Right cardiac atrium (tissue), 5 donors: ENCODE measurements at regions not wholly inside any gene's neighbourhood (a gene's known extent, or its start where the extent isn't known, plus 50 kb on each side); places are given as distances from the start of the nearest gene placed in this dataset.

ENCODE experiments used
- ATAC-seq, 2 donors: fragments of 200-7000 bp; cut with Tn5 transposase; one replicate each; pipeline versions ENCODE4 v1.8.0 to v1.9.1; 2020; ENCODE audit warnings: moderate library complexity in 2 of 2, mild to moderate bottlenecking in 1 of 2
- DNase-seq, 3 donors: peaks; one replicate each; pipeline ENCODE4 v3.0.0-alpha.2; 2020
- H3K27ac ChIP-seq: one replicate; pipeline ENCODE4 v1.5.1; 2013; ENCODE audit warnings: mild to moderate bottlenecking, low read length, control low read depth, moderate library complexity
- H3K27me3 ChIP-seq: one replicate; pipeline ENCODE4 v1.6.1; 2013; ENCODE audit not compliant: control insufficient read depth, insufficient read depth
- H3K4me1 ChIP-seq: one replicate; pipeline ENCODE4 v1.6.1; 2013; ENCODE audit warnings: low read length; ENCODE audit not compliant: control insufficient read depth, insufficient read depth
- H3K4me3 ChIP-seq: one replicate; pipeline ENCODE4 v1.5.1; 2013; ENCODE audit warnings: low read length, control low read depth
- H3K9me3 ChIP-seq: one replicate; pipeline ENCODE4 v1.6.1; 2013; ENCODE audit warnings: low read length; ENCODE audit not compliant: control insufficient read depth
- WGBS: extraction: QIAGEN DNeasy Blood & Tissue Kit; methylation state at CpG from one replicate; pipeline ENCODE4 v1.1.7; 2013; 5-methylcytosine and 5-hydroxymethylcytosine counted together
- intact Hi-C, 4 donors: fragments of 100-400 bp; cut with DNase I; formaldehyde crosslinking; loops; one replicate each; pipeline versions ENCODE4 v1.11.0 to v1.14.0; 2022 to 2023
- donor health status: healthy with polysubstance abuse.
- donor health status: DM: no; HTN: yes; CAD: no.
- donor health status: DM: no; HTN: no; CAD: no.
- donor health status: DM: no; HTN: yes; CAD: no; lungs with severe emphysema.
- donor health status: DM: yes; HTN: yes; CAD: no.

DNA sequence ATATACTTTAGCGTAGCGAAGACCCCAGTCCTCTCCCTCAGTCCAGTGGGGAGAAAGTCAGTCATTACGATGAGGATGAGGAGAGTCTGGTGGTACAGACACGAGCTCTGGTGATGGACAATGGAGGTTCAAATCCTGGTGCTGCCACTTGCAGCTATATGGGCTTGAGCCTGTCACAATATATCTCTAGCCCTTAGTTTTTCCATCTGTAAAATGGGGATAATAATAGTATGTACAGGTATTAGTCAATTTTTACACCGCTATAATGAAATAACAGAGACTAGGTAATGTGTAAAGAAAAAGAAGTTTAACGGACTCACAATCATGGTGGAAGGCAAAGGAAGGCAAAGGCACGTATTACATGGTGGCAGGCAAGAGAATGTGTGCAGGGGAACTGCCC is 237.9 kb downstream of the BCAS1 start:
- ATAC-seq, result no peak
- H3K27ac ChIP-seq, result no peak overlapping the region
- no peaks in the 10 kb centered on the region for H3K27me3 ChIP-seq
- DNase-seq, result no peak
- H3K4me1 ChIP-seq, result peaks cover 2% of the 10 kb centered on the region
- no peaks in the 10 kb centered on the region for H3K9me3 ChIP-seq
- intact Hi-C loops, result no loop called here
- WGBS, result 95% methylated on average over 7 of the region's 7 CpGs
- H3K4me3 ChIP-seq, result no peak overlapping the region

DNA sequence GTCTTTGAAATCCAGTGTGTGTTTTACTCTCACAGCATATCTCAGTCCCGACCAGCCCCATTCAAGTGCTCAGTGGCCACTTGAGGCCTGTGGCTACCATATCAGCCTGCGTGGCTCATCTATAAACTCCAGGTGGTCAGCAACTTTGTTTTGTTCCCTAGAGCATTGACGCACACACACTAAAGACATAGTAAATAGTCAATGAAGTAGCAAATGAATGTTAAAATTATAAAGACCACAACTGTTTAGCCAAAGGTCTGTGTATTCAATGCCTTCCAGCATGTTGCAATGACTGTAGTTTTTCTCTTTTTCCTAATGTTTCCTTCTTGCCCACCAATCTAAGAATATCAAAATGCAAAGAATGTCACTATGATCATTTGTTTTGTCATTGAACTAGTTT is 238.2 kb upstream of the ZNF217 start:
- intact Hi-C loops, result no loop called here
- no peaks in the 10 kb centered on the region for H3K9me3 ChIP-seq
- H3K27ac ChIP-seq, result no peak overlapping the region
- ATAC-seq (no peak), DNase-seq (no peak)
- no peak overlapping the region for H3K4me3 ChIP-seq
- no peaks in the 10 kb centered on the region for H3K27me3 ChIP-seq
- WGBS, result 89% methylated on average over 3 of the region's 3 CpGs
- H3K4me1 ChIP-seq, result peaks cover 2% of the 10 kb centered on the region

DNA sequence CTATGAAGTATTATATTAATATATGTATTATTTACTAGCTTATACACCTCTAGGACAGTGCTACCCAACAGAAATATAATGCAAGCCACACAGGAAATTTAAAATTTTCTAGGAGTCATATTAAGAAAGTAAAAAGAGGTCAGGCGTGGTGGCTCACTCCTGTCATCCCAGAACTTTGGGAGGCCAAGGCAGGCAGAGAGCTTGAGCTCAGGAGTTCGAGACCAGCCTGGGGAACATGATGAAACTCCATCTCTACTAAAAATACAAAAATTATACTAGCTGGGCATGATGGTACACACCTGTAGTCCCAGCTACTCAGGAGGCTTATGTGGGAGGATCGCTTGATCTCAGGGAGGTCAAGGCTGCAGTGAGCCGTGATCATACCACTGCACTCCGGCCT is 237.6 kb upstream of the ZNF217 start:
- intact Hi-C loops, result no loop called here
- no peak for DNase-seq
- no peaks in the 10 kb centered on the region for H3K27me3 ChIP-seq
- WGBS, result 98% methylated on average over 5 of the region's 5 CpGs
- ATAC-seq, result no peak
- no peak overlapping the region for H3K4me3 ChIP-seq
- H3K4me1 ChIP-seq, result peaks cover 2% of the 10 kb centered on the region
- H3K9me3 ChIP-seq, result no peaks in the 10 kb centered on the region
- no peak overlapping the region for H3K27ac ChIP-seq

DNA sequence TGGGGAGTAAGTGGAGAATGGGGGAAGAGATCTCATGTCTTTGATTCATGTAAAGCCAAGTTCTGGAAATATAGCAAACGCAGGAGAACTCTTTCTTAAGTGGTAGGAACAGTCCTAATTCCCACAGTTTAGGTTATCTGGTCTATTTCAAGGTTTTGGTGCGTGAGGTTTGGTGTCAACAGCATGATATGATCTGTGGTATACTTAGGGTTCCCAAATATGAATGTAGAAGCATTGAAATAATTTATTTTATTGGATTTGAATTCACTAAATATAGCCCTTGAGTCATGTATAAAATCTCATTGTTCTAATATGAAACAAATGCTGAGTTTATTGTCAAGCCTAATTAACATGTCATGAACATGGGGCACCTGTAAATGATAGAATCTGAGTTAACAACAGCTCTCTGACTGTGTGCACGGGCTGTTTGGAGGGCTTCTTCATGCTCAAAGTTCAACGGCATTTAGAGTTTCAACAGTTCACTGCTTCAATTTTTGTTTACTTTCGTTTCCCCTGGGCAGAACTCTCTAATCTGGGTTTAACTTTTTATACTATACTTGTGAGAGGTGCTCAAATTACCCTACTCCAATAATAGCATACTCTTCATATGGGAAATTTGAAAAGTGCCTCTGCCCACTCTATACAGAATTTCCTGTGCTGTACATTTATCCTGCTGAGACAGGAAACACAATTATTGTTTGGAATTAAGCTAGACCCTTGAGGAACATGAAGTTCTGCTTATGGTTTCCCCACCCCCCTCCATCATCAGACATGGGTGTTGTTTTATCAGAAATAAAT is 236.3 kb upstream of the ZNF217 start:
- 17% methylated on average over 5 of the region's 5 CpGs for WGBS
- H3K4me1 ChIP-seq, result peaks cover 2% of the 10 kb centered on the region
- intact Hi-C loops, result no loop called here
- DNase-seq, result no peak
- no peak for ATAC-seq
- H3K27ac ChIP-seq, result peak overlapping the region; percentile 34
- peak overlapping the region; percentile 52 for H3K4me3 ChIP-seq
- H3K9me3 ChIP-seq, result no peaks in the 10 kb centered on the region
- no peaks in the 10 kb centered on the region for H3K27me3 ChIP-seq

DNA sequence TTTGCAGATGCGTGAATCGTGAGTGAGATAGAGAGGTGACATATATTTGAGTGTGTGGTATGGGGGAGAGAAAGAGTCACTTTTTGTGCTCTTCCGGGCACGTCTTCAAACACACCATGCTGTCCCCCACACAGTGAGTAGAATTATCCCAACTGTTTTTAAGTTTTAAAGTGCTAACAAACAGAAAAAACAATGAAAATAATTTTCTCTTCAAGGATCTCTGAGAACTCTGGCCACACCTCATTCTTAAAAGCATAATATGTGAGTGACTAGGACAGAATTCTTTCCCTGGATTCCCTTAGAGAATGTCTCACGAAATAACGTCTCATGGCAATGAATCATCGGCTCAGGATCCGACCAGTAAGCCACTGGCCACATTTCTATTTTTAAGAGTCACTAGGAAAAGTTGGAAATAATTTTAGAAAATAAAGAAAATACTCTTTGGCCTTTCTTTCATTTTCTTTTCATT is 235.7 kb upstream of the ZNF217 start:
- 7% methylated on average over 8 of the region's 8 CpGs for WGBS
- Histone ChIP-seq H3K27ac (peak overlapping the region; percentile 88), H3K9me3 (no peaks in the 10 kb centered on the region), H3K4me3 (peak overlapping the region; percentile 52), H3K4me1 (peaks cover 2% of the 10 kb centered on the region), H3K27me3 (no peaks in the 10 kb centered on the region)
- no peak for DNase-seq
- ATAC-seq, result peak; percentile 57 to 85
- intact Hi-C loops, result no loop called here

DNA sequence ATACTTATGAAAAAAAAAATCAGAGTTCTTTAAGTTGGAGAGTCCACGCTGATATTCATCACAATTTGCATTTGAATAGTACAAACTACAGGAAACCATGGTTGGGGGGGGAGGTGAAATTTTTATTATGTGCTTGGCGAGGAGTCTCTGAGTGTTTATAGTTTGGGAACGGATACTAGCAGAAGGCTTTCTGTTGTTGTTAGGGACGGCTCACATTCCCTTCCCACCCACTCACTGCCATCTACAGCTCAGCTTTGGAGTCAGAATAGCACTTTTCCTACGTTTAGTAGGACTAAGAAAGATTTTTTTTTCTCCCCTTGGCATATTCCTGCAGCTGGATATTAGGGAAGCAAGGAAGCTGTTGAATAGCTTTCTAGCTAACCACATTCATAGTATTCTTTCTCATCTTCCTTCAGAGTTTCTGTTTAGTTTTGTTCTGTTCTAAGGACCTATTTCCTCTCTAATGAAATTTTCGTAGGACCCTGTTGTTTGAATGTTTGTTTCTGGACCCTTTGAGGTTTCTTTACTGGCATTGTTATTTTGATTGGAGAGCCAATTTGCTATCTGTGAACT is 235.1 kb upstream of the ZNF217 start:
- Histone ChIP-seq H3K27ac (peak overlapping the region; percentile 88), H3K4me1 (peaks cover 2% of the 10 kb centered on the region), H3K9me3 (no peaks in the 10 kb centered on the region), H3K4me3 (peak overlapping the region; percentile 52), H3K27me3 (no peaks in the 10 kb centered on the region)
- 9% methylated on average over 6 of the region's 6 CpGs for WGBS
- DNase-seq (no peak), ATAC-seq (peak; percentile 81 to 84)
- intact Hi-C loops, result no loop called here

DNA sequence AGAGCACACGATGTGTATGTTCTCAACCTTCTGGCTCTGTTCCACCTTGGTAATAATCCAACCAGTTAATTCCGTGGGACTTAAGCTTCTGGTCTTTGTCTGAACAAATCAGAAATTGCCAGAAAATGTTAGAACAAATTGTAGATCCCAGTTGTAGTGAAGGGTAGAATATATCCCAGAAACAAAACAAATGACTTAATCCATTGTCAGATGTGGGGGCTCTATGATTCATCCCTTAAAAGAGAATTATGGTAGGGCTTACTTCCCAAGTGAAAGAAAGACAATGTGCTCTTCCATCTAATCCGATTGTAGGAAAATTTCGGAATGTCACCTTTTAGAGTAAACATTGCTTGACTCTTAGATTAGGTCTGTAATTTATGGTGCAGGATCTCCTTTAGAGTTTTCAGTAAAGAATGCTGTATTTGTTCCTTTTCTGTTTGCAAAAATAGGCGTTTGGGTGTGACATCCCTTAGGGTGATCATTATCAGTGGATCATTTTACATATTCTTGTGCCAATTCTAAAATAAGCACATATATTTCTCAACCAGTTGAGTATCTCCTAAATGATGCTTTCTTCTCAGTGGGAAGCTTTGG is 234.5 kb upstream of the ZNF217 start:
- DNase-seq (no peak), ATAC-seq (peak; percentile 72 to 76)
- Histone ChIP-seq H3K4me1 (peaks cover 2% of the 10 kb centered on the region), H3K27ac (no peak overlapping the region), H3K9me3 (no peaks in the 10 kb centered on the region), H3K4me3 (peak overlapping the region; percentile 52), H3K27me3 (no peaks in the 10 kb centered on the region)
- intact Hi-C loops, result no loop called here
- 16% methylated on average over 5 of the region's 5 CpGs for WGBS

DNA sequence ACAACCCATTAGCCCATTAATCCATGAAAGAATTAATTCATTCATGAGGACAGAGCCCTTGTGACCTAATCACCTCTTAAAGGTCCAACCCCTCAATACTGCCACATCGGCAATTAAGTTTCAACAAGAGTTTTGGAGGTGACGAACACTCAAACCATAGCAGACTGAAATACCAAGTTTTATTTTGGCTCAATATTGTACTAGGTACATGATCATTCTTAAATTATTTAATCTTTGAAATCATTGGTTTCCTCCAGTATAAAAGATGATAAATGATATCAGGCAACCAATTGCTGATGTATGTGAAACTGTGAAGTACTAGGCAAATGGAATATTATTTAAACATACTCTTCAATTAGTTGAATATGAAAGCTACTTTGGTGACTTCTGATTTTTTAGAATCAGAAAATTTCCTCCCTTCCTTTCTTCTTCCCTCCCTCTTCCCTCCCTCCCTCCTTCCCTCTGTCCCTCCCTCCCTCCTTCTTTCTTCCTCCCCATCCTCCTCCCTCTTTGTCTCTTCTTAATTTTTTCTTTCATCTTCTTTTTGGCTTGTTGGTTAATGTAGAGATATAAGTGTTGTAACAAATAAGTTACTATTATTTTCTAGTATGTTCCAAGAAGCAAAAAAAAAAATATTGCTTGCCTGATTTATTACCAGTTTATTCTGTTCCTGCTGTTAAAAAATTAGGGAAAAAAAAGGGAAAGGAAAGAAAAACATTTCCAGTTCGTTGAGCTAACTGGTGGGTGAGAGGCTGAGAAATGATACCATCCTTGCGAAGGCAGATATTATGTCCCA is 233.9 kb upstream of the ZNF217 start:
- 59% methylated on average over 4 of the region's 4 CpGs for WGBS
- intact Hi-C loops, result no loop called here
- peak overlapping the region; percentile 6 for H3K27ac ChIP-seq
- DNase-seq (no peak), ATAC-seq (no peak)
- H3K9me3 ChIP-seq, result no peaks in the 10 kb centered on the region
- no peak overlapping the region for H3K4me3 ChIP-seq
- peaks cover 2% of the 10 kb centered on the region for H3K4me1 ChIP-seq
- H3K27me3 ChIP-seq, result no peaks in the 10 kb centered on the region

DNA sequence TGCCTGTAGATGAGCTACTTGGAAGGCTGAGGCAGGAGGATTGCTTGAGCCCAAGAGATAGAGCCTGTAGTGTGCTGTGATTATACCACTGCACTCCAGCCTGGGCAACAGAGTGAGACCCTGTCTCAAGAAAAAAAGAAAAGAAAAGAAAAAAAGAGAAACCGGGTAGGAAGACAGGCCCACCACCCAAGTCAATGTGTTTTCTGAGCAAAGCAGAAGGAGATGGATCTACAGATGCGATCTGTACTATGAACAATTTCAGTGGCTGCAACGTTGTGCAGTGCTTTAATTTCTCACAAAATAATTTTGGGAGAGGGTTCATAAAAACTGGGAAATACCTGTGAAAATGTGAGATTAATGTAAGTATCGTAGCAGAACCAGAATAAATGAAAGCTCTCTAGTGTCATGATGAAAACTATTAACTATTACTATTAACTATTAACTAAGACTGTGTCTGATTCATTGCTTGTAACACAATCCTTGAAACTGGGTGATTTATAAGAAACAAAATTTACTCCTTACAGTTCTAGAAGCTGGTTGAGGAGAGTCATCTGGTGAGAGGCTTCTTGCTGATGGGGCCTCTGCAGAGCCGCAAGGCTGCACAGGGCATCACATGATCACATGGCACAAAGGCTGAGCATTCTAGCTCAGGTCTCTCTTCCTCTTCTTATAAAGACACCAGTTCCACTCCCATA is 233.1 kb upstream of the ZNF217 start:
- Histone ChIP-seq H3K27ac (peak overlapping the region; percentile 6), H3K4me3 (no peak overlapping the region), H3K4me1 (peaks cover 2% of the 10 kb centered on the region), H3K9me3 (no peaks in the 10 kb centered on the region), H3K27me3 (no peaks in the 10 kb centered on the region)
- intact Hi-C loops, result no loop called here
- ATAC-seq (no peak), DNase-seq (no peak)
- WGBS, result 93% methylated on average over 5 of the region's 5 CpGs

DNA sequence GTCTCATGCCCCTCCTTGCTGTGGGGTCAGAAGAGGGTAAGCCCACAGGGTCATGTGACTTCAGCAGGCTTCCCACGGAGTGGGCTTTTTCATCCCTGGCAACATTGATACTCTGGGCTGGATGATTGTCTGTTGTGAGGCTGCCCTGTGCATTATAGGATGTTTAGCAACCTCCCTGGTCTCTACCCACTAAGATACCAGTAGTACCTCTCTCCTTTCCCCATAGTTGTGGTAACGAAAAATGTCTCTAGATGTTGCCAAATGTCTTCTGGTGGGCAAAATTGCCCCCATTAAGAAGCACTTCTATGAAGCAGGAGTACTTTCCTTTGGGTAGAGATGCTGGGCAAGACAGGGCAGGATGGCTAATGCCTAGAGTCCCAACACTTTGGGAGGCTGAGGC is 232.5 kb upstream of the ZNF217 start:
- Histone ChIP-seq H3K4me1 (peaks cover 2% of the 10 kb centered on the region), H3K27me3 (no peaks in the 10 kb centered on the region), H3K27ac (no peak overlapping the region), H3K9me3 (no peaks in the 10 kb centered on the region), H3K4me3 (no peak overlapping the region)
- 83% methylated on average over 2 of the region's 2 CpGs for WGBS
- ATAC-seq (no peak), DNase-seq (no peak)
- intact Hi-C loops, result no loop called here
